Heart left ventricle (tissue), 13 donors: ENCODE measurements at regions not wholly inside any gene's neighbourhood (a gene's known extent, or its start where the extent isn't known, plus 50 kb on each side); places are given as distances from the start of the nearest gene placed in this dataset.

Experiments
- CTCF ChIP-seq, 12 donors: fragments of 200-600 bp; sonication (generic) in 4 of 12; IDR thresholded peaks; one replicate each; pipeline versions ENCODE4 v1.5.0 to v1.8.0; 2018 to 2022; ENCODE audit warnings: antibody characterized with exemption in 12 of 12, mild to moderate bottlenecking in 5 of 12
- POLR2A ChIP-seq, 2 donors: fragments of 450-650 bp; IDR thresholded peaks; one replicate each; pipeline ENCODE4 v1.6.1; 2017; ENCODE audit warnings: antibody characterized with exemption in 2 of 2, mild to moderate bottlenecking in 2 of 2, moderate library complexity in 2 of 2
- donor health status: ischemic (EF 13 %, LVEDD 7.1; RV severe dilation, severe dysfunction).
- donor health status: DM: no; HTN: yes; CAD: no.
- donor health status: DM: no; HTN: no; CAD: no.
- donor health status: ischemic (EF 25% LVEDD 6.9; RV normal size, moderate dysfunction).
- donor health status: ischemic (EF 25% LVEDD 5.7; RV mildly dilated, moderate dysfunction).
- donor health status: ischemic (EF 35%, LVEDD 5.7; RV mildly dilated, moderate dysfunction).
- donor health status: nonischemic (EF 11% LVEDD 7.7; RV severe dilation, severe dysfunction).
- donor health status: DM: yes; HTN: yes; CAD: no.
- donor health status: PGD.
- donor health status: ischemic (EF 29% LVEDD 5.4; RV normal size, mild dysfunction).
- donor health status: nonischemic (EF 23%, LVEDD 6.1; RV moderate dilation, normal function).

GRCh38 chr5:85515588-85515987, 1102.2 kb upstream of the COX7C start:
- no peak for TF ChIP-seq CTCF (IDR thresholded peaks at IDR 0.05)
- no peak for TF ChIP-seq POLR2A (IDR thresholded peaks at IDR 0.05)
